ENCODE measurements at regions not wholly inside any gene's neighbourhood (a gene's known extent, or its start where the extent isn't known, plus 50 kb on each side); places are given as distances from the start of the nearest gene placed in this dataset.
A peak's percentile ranks its signal among the peaks of the same experiment; 100 is the strongest.
"Not testable (repeated sequence)": the region's sequence is repeated elsewhere in the genome, so short reads cannot be mapped to it uniquely, and the experiment has no call there.

- DNase-seq, result peak; percentile 100
Measured at GRCh38 chr21:41630249-41630648, 122.3 kb upstream of the TMPRSS2 start.

GRCh38 chr21:41628256-41628655, 120.3 kb upstream of the TMPRSS2 start:
- no peak for DNase-seq

- peak; percentile 94 for DNase-seq
Measured at GRCh38 chr21:41627428-41627827, 119.5 kb upstream of the TMPRSS2 start.

GRCh38 chr21:41626021-41626420, 118.1 kb upstream of the TMPRSS2 start:
- DNase-seq, result no peak

- DNase-seq, result no peak
Measured at GRCh38 chr21:41625428-41625827, 117.5 kb upstream of the TMPRSS2 start.

GRCh38 chr21:41624674-41625310, 116.8 kb upstream of the TMPRSS2 start:
- DNase-seq, result no peak

GRCh38 chr21:41623945-41624344, 116.0 kb upstream of the TMPRSS2 start:
- DNase-seq, result no peak

- peak; percentile 43 for DNase-seq
Measured at GRCh38 chr21:41622831-41623548, 115.0 kb upstream of the TMPRSS2 start.

GRCh38 chr21:41622201-41622600, 114.2 kb upstream of the TMPRSS2 start:
- DNase-seq, result no peak

GRCh38 chr21:41621513-41621912, 113.6 kb upstream of the TMPRSS2 start:
- DNase-seq, result peak; percentile 36

- peak; percentile 62 for DNase-seq
Measured at GRCh38 chr21:41620982-41621381, 113.0 kb upstream of the TMPRSS2 start.

- no peak for DNase-seq
Measured at GRCh38 chr21:41620541-41620940, 112.6 kb upstream of the TMPRSS2 start.

- DNase-seq, result peak; percentile 89
Measured at GRCh38 chr21:41616031-41616591, 108.2 kb upstream of the TMPRSS2 start.

- DNase-seq, result peak; percentile 99
Measured at GRCh38 chr21:41615613-41616012, 107.7 kb upstream of the TMPRSS2 start.

GRCh38 chr21:41614511-41614910, 106.6 kb upstream of the TMPRSS2 start:
- DNase-seq, result no peak

- DNase-seq, result no peak
Measured at GRCh38 chr21:41613533-41613909, 105.6 kb upstream of the TMPRSS2 start.

GRCh38 chr21:41612674-41613532, 104.9 kb upstream of the TMPRSS2 start:
- peak; percentile 93 for DNase-seq

- DNase-seq, result no peak
Measured at GRCh38 chr21:41611966-41612606, 104.1 kb upstream of the TMPRSS2 start.

- no peak for DNase-seq
Measured at GRCh38 chr21:41611441-41611840, 103.5 kb upstream of the TMPRSS2 start.

- not testable (repeated sequence) for DNase-seq
Measured at GRCh38 chr21:41610840-41611115, 102.8 kb upstream of the TMPRSS2 start.

GRCh38 chr21:41610042-41610839, 102.3 kb upstream of the TMPRSS2 start:
- DNase-seq, result peak; percentile 29

- no peak for DNase-seq
Measured at GRCh38 chr21:41606706-41607105, 98.7 kb upstream of the TMPRSS2 start.
